GM21390 (cell line): ENCODE measurements at regions not wholly inside any gene's neighbourhood (a gene's known extent, or its start where the extent isn't known, plus 50 kb on each side); places are given as distances from the start of the nearest gene placed in this dataset.

Experiments
- ATAC-seq: cut with Tn5 transposase; IDR thresholded peaks from one replicate; pipeline ENCODE4 v1.9.1; 2021; ENCODE audit not compliant: unreplicated experiment

DNA sequence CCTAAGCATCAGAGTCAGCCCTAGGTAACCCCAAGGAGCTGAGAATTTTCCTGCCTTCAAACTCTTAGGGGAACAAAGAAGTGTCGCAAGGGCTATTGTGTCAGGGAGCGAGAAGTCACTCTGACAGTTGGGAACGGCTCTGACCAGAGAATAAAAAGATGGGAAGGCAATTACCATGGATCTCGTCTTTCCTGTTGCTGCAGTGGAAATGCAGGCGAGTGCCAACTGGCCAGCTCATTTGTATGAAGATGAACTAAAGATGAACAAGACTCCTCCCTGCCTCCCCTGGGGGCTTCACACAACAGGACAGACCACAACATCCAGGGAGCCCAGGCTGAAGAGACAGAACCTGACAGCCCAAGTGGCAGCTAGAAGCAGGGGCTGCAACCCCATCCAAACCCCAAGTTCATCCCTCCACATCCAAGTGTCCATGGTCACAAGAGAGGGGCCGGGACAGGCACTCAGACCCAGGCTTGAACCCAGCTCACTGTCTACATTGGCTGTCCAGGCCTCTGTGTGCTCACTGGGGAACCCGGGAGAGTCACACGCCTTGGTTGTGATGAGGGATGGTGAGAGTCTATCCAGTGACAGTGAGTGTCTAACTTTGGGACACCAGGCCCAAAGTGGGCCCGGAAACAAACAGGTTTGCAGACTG lies 322.4 kb downstream of the BCL11B start:
- no peak for ATAC-seq

DNA sequence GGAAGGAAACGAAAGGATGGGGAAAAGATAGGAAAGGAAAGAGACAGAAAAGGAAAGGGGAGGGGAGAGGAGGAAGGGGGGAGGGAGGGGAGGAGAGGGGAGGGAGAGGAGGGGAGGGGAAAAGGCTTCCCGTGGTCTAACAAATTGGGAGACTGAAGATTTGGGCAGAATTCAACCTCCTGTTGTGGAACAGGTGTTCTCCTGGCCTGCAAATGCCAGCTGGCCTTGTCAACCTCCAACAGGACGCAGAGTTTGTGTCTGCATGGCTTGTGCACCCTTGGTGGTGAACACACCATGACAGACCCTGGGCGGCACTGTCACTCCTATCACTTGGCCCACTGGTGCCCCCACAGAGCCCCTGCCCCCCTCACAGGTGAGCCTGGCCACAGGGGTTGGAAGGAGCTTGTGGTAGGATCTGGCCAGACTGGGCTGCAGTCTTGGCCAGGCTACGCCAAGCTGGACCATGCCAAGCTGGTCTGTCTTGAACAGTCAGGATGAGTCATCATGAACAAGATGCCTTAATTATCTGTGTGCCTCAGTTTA lies 321.6 kb downstream of the BCL11B start:
- ATAC-seq: no peak

GRCh38 chr14:98951031-98951430 lies 321.0 kb downstream of the BCL11B start:
- ATAC-seq: no peak

- ATAC-seq: no peak
These were observed 320.4 kb downstream of the BCL11B start for GRCh38 chr14:98951521-98952152.

DNA sequence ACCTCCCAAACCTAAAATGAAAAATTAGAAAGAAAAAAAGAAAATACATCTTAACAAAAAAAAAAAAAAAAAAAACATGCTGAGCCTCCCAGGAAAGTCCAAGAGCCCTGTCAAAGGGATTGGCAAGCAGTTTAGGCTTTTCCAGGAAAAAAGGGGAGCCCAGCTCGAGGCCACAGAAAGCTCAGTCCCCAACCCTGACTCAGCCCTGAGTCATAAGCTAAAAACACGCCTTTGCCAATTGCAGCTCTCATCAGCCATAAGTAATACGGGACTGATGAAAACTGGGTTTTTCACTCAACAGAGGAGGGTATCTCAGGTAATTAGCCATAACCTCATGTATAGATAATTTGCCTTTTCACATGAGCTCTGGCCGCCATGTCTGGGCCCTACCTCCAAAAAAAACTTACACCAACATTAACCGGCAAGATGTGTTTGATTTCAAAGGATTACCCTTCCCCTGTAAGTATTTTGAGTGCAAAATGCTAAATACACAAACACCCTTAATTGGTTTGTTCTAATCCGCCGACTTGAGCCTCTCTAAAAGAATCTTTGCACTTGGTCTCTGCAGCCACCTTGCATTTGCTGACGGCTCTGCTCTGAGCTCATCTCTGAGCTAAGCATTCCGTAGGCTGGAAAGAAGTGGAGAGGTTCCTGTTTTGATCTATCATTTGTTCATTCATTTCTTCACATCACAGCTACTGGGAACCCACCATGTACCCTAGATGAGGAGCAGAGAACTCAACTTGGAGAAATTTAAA lies 319.2 kb downstream of the BCL11B start:
- ATAC-seq: no peak

GRCh38 chr14:98953551-98954348 lies 318.2 kb downstream of the BCL11B start:
- ATAC-seq: no peak

DNA sequence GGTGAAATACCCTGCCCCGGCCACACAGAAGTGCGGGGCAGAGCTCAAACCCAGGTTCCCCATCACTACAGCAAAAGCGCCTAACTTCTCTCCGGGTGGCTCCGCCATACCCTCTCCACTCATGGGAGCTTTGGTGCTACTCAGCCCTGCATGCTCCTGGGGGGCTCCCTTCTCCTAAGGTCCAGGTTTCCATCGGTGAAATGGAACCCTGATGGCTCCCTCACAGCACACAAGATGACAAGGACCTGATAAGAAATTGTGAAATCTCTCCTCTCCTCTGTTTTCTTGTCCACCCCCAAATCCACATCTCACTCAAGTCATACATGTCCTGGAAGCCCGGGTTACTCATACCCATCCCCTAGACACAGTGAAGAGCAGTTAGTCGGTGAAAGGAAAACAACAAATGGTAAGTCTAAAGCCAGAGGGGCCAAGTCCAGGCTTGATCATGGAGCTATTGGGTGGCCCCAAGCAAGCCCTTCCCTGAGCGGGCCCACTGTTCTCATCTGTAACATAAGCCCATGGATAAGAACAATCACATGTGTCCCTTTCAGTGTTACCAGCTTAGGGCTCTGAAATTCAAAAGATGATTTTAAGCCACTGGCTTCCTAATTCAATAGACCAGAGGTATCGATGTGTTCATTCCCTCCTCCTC lies 317.5 kb downstream of the BCL11B start:
- no peak for ATAC-seq

- ATAC-seq: no peak
These were observed 316.8 kb downstream of the BCL11B start for GRCh38 chr14:98955036-98955740.

- no peak for ATAC-seq
These were observed 316.3 kb downstream of the BCL11B start for GRCh38 chr14:98955741-98956070.

DNA sequence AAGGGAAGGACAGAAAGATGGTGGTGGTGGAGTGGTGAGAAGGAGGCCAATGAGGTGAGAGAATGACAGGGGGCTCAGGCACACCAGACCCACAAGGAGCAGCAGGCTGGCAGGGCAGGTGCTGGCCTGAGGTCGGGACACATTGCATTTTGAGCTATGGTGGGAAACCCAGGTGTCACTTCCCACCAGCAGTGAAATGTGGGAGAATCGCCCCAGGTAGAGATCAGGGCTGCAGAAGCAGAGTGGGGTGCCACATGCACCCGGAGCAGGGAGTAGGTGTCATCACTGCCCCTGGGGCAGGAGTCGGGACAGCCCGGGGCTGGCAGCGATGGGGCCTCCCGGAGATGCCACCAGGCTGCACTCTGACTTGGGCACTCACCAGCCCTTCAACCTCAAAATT lies 315.8 kb downstream of the BCL11B start:
- no peak for ATAC-seq

GRCh38 chr14:98956661-98957060 lies 315.3 kb downstream of the BCL11B start:
- no peak for ATAC-seq

GRCh38 chr14:98957211-98958047 lies 314.6 kb downstream of the BCL11B start:
- no peak for ATAC-seq

- ATAC-seq: no peak
These were observed 313.9 kb downstream of the BCL11B start for GRCh38 chr14:98958048-98958631.

DNA sequence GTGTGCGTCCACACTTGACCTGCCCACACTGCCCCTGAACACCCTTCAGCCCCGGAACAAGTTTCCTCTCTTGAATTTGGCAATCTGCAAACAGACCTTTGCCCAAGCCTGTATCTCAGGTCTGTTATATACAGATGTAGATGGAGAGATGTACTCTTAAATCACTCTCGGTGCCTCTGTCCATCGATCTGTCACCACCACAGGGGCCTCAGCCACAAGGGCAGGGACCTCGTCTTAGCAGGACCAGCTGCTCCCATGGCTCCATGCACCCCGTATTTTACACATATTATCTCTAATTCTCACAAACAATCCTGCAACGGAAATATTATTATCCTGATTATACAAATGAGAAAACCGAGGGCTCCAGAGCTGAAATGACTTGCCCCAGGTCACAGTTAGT lies 313.4 kb downstream of the BCL11B start:
- ATAC-seq: no peak

DNA sequence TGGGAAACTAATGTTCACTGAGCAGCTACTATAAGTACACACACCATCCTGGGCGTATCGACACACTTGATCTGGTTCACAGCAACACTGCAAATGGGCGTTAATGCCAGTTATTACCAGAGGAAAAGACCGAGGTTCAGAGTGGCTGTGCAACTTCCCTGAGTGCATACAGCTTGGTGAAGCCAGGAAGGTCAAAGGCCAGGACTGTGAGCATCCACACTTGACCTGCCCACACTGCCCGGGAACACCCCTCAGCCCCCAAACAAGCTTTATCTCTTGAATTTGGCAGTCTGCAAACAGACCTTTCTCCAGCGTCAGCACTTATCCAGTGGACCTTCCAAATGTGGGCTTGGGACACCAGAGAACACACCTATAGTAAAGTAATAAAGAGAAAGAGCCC lies 312.6 kb downstream of the BCL11B start:
- no peak for ATAC-seq

DNA sequence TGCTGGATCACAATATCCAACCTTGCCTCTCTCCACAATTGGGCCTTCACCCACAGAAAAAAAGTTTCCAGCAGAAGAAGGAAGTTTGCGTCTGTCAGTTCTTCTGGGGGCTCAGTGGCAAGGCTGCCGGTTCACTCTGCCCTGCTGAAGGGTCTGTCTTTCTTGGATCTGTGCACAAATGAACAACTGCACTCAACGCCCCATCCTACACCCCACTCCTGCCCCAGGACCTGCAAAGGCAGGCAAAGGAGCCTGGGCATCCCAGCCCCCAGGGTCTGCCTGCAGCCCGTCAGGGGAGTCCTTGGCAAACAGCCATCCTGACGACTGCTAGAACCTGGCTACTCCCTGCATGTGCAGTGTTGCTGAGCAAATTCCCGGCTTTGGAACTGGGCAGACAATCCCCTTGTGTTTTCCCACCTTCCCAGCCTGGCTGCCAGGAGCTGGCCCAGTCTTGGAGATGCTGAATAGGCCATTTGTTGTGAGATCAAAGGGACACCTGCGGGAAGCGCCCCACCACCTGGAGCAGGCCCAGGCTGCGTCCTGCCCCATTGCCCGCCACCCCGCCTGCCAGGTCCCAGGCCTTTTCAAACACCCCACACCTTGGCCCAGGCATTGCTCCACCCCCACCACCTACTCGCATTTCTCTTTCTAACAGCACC lies 311.9 kb downstream of the BCL11B start:
- no peak for ATAC-seq

- ATAC-seq: no peak
These were observed 311.4 kb downstream of the BCL11B start for GRCh38 chr14:98960617-98961013.

DNA sequence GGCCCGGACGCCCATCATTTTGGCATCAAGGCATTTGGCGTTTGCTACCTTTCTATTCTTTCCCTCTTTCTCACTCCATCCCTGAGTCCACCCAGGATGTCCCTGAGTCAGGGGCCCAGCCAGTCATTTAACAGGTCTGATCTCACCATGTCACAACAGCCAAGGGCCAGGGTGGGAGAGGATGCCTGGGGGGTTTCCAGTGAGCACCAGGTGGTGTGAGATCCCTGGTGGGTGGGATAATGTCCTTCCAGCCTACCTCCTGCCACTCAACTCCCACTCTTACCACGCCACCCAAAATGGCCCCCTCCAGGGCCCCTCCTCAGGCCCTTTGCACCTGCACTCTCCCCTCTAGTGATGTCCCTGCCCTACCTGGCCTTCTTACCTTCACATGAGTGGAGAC lies 310.8 kb downstream of the BCL11B start:
- no peak for ATAC-seq
